Mucosa of stomach (tissue), 1 donor: ENCODE measurements at regions not wholly inside any gene's neighbourhood (a gene's known extent, or its start where the extent isn't known, plus 50 kb on each side); places are given as distances from the start of the nearest gene placed in this dataset.
"Not testable (repeated sequence)": the region's sequence is repeated elsewhere in the genome, so short reads cannot be mapped to it uniquely, and the experiment has no call there.

Experiments
- H3K27me3 ChIP-seq: one replicate; pipeline ENCODE4 v1.7.0; 2013; ENCODE audit warnings: mild to moderate bottlenecking, low read length; ENCODE audit not compliant: control insufficient read depth, insufficient read depth
- H3K36me3 ChIP-seq: one replicate; pipeline ENCODE4 v1.7.0; 2013; ENCODE audit warnings: low read length; ENCODE audit not compliant: control insufficient read depth, insufficient read depth
- H3K4me1 ChIP-seq: one replicate; pipeline ENCODE4 v1.7.0; 2013; ENCODE audit warnings: mild to moderate bottlenecking, low read length; ENCODE audit not compliant: control insufficient read depth, insufficient read depth
- H3K4me3 ChIP-seq: one replicate; pipeline ENCODE4 v1.7.0; 2013; ENCODE audit warnings: low read length
- H3K9ac ChIP-seq: one replicate; pipeline ENCODE4 v1.7.0; 2013; ENCODE audit warnings: mild to moderate bottlenecking, low read length, moderate library complexity
- H3K9me3 ChIP-seq: one replicate; pipeline ENCODE4 v1.7.0; 2013; ENCODE audit warnings: mild to moderate bottlenecking, low read length, moderate library complexity; ENCODE audit not compliant: control insufficient read depth
- donor health status: Pancreatic carcinoma.

DNA sequence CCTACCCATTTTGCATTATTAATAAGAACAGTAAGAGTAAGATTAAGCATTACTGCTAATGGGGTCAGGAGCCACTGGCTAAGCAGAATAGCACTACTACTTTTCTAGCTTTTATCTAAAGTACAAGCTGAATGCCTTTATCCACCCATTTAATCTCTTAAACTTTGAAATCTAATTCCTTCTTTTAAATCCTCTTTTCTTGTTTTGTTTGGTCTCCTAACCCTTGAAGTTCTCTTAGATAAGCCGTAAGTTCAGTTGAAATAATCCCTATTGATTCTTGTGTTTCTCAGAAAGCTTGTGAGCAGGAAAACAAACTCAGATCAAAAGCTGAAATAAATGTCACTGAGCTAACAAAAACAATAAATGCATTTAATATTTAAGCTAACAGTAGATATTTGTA is 380.2 kb downstream of the TBC1D32 start:
- Histone ChIP-seq H3K4me3 (no peak overlapping the region), H3K9ac (no peak overlapping the region), H3K36me3 (no peaks in the 10 kb centered on the region), H3K9me3 (no peaks in the 10 kb centered on the region), H3K4me1 (no peaks in the 10 kb centered on the region), H3K27me3 (no peaks in the 10 kb centered on the region)

GRCh38 chr6:120951258-120951657 is 383.0 kb downstream of the TBC1D32 start:
- H3K36me3 ChIP-seq = no peaks in the 10 kb centered on the region
- H3K4me1 ChIP-seq = no peaks in the 10 kb centered on the region
- no peak overlapping the region for H3K4me3 ChIP-seq
- no peaks in the 10 kb centered on the region for H3K9me3 ChIP-seq
- H3K27me3 ChIP-seq = no peaks in the 10 kb centered on the region
- no peak overlapping the region for H3K9ac ChIP-seq

DNA sequence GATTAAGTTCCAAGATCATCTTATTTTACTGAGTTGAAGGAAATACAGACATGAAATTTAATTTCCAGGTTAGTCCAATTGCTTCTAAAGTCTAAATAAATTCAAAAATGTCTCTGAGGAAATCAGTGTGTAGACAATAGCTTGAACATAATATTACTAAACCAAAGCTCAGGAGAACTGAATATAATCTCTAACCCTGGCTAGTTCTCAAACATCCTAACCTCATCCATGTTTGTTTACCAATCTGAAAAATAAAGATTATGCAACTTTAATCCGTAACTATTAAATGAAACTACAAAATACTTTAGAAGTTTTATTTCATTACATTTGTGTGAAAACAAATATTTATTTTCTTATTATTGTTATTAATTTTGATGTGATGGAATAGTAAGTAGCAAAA is 387.2 kb downstream of the TBC1D32 start:
- H3K4me3 ChIP-seq = no peak overlapping the region
- no peaks in the 10 kb centered on the region for H3K36me3 ChIP-seq
- H3K4me1 ChIP-seq = no peaks in the 10 kb centered on the region
- no peaks in the 10 kb centered on the region for H3K27me3 ChIP-seq
- no peak overlapping the region for H3K9ac ChIP-seq
- no peaks in the 10 kb centered on the region for H3K9me3 ChIP-seq

- Histone ChIP-seq H3K36me3 (no peaks in the 10 kb centered on the region), H3K27me3 (no peaks in the 10 kb centered on the region), H3K4me3 (no peak overlapping the region), H3K9ac (no peak overlapping the region), H3K9me3 (no peaks in the 10 kb centered on the region), H3K4me1 (no peaks in the 10 kb centered on the region)
Measured at GRCh38 chr6:120945905-120946594, 388.2 kb downstream of the TBC1D32 start.

DNA sequence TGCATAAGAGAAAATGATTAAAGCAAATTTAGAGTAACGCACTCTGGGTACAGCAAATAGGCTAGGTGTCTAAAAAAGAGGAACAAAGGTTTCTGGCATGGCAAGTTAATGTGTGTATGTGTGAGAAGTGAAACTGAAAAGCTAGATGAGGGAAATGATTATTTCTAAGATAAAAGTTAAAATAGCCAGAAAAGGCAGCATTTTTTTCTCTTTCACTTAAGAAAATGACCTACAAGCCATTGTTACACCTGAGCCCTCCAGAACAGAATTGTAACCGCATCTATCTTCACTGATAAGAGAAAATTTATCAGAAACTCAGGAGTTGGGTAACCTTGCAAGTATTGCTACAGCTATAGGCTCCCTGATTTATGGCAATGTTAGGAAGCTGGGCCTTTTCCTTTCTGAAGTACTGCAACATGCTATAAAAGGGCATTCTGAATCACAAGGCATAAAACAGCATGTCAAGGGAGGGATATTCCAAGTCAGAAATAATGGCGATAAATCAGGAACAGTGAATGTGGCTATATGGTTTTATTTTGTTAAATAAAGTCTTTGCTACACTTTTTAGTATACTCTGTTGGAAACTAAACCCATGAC is 395.3 kb downstream of the TBC1D32 start:
- no peaks in the 10 kb centered on the region for H3K36me3 ChIP-seq
- no peak overlapping the region for H3K4me3 ChIP-seq
- H3K9me3 ChIP-seq = no peaks in the 10 kb centered on the region
- no peaks in the 10 kb centered on the region for H3K27me3 ChIP-seq
- no peak overlapping the region for H3K9ac ChIP-seq
- H3K4me1 ChIP-seq = peaks cover 13% of the 10 kb centered on the region

DNA sequence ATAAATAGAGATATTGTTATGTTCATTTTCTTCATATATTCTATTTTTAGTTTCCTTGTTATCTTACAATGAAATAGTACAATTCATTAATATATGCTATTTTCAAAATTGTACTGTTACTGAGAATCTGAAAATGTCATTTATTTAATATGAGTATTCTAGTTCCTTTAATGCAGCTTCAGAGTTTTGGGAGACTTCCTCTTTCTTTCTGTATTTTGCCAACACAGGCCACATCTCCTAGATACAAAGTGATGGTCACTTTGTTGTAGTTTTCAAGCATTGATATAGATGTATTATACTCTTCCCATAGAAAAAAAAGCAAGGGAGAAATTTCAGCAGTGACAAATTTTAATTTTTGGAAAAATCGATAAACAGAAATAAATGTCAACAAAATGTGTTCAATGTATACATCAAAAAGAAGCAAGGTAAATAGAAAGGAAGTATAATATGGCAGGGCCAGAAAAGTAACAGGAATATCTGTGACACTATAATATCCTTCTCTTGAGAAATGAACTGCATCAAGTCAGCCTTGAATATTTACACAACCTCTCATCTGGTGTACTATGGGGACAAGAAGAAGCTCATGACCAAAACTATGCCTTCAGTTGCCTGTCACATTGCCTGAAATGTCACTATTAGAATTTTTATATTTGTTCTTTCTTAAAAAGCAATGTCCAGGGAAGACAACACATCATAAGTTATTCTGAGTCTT is 396.0 kb downstream of the TBC1D32 start:
- Histone ChIP-seq H3K36me3 (no peaks in the 10 kb centered on the region), H3K4me1 (peaks cover 13% of the 10 kb centered on the region), H3K9ac (no peak overlapping the region), H3K27me3 (no peaks in the 10 kb centered on the region), H3K9me3 (no peaks in the 10 kb centered on the region), H3K4me3 (no peak overlapping the region)

- Histone ChIP-seq H3K9me3 (no peaks in the 10 kb centered on the region), H3K4me3 (no peak overlapping the region), H3K36me3 (no peaks in the 10 kb centered on the region), H3K4me1 (peaks cover 21% of the 10 kb centered on the region), H3K9ac (no peak overlapping the region), H3K27me3 (no peaks in the 10 kb centered on the region)
Measured at GRCh38 chr6:120935908-120936307, 398.4 kb downstream of the TBC1D32 start.

DNA sequence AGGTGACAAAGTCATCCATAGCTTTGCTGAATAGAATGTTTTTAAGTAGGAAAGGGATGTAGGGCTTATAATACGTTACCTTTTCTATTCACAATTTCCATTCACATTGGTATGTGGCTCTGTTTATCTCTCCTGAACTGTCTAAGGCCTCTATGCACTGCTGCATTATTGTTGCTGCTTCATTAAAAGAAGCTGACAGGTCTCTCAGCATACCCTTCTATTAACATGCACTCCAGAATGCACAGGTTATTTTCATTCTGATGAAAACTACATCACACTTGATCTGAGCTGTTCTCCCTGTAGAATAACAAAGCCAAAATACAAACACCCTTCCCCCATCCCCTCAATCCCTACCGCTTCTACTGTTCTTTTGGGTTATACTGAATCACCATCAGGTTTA is 399.3 kb downstream of the TBC1D32 start:
- Histone ChIP-seq H3K9me3 (no peaks in the 10 kb centered on the region), H3K36me3 (no peaks in the 10 kb centered on the region), H3K27me3 (no peaks in the 10 kb centered on the region), H3K9ac (no peak overlapping the region), H3K4me3 (no peak overlapping the region), H3K4me1 (peaks cover 17% of the 10 kb centered on the region)

DNA sequence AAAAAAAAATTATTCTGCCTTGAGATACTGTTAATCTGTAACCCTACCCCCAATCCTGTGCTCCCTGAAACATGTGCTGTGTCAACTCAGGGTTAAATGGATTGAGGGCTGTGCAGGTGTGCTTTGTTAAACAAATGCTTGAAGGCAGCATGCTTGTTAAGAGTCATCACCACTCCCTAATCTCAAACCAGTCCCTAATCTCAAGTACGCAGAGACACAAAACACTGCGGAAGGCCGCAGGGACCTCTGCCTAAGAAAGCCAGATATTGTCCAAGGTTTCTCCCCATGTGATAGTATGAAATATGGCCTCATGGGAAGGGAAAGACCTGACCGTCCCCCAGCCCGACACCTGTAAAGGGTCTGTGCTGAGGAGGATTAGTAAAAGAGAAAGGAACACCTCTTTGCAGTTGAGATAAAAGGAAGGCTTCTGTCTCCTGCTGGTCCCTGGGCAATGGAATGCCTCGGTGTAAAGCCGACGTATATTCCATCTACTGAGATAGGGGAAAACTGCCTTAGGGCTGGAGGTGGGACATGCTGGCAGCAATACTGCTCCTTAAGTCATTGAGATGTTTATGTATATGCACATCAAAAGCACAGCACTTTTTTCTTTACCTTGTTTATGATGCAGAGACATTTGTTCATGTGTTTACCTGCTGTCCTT is 402.6 kb downstream of the TBC1D32 start:
- H3K9ac ChIP-seq, H3K36me3 ChIP-seq, H3K4me3 ChIP-seq, H3K9me3 ChIP-seq, H3K4me1 ChIP-seq, H3K27me3 ChIP-seq: not testable (repeated sequence)

DNA sequence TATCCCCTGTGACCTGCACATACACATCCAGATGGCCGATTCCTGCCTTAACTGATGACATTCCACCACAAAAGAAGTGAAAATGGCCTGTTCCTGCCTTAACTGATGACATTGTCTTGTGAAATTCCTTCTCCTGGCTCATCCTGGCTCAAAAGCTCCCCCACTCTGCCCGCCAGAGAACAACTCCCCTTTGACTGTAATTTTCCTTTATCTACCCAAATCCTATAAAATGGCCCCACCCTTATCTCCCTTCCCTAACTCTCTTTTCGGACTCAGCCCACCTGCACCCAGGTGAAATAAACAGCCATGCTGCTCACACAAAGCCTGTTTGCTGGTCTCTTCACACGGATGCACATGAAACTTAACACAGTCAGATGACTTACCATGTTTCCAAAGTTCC is 403.8 kb downstream of the TBC1D32 start:
- not testable (repeated sequence) for H3K4me1 ChIP-seq, H3K9ac ChIP-seq, H3K27me3 ChIP-seq, H3K36me3 ChIP-seq, H3K9me3 ChIP-seq, H3K4me3 ChIP-seq

DNA sequence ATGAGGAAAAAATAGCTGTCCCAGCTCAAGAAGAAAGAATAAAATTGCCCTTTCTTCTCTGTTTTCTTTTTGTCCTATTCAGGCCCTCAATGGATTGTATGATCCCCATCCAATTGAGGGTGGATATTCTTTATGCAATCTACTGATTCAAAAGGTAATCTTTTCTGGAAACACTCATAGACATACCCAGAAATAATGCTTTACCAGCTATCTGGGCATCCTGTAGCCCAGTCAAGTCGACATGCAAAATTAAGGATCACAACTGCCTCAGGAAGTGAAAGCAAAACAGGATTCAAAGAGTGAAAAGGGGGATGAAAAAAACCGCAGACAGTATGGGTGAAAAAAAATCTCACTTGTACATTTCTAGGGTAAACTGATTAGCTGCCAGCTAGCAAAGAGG is 410.1 kb downstream of the TBC1D32 start:
- H3K9me3 ChIP-seq = no peaks in the 10 kb centered on the region
- H3K36me3 ChIP-seq = no peaks in the 10 kb centered on the region
- no peaks in the 10 kb centered on the region for H3K4me1 ChIP-seq
- no peak overlapping the region for H3K4me3 ChIP-seq
- H3K9ac ChIP-seq = no peak overlapping the region
- H3K27me3 ChIP-seq = no peaks in the 10 kb centered on the region

- Histone ChIP-seq H3K4me1 (no peaks in the 10 kb centered on the region), H3K36me3 (no peaks in the 10 kb centered on the region), H3K9me3 (no peaks in the 10 kb centered on the region), H3K27me3 (no peaks in the 10 kb centered on the region), H3K9ac (no peak overlapping the region), H3K4me3 (no peak overlapping the region)
Measured at GRCh38 chr6:120918137-120918536, 416.1 kb downstream of the TBC1D32 start.
